Dermis microvascular lymphatic vessel endothelial cell (primary cell): ENCODE measurements at regions not wholly inside any gene's neighbourhood (a gene's known extent, or its start where the extent isn't known, plus 50 kb on each side); places are given as distances from the start of the nearest gene placed in this dataset.
"Not testable (repeated sequence)": the region's sequence is repeated elsewhere in the genome, so short reads cannot be mapped to it uniquely, and the experiment has no call there.

Experiments
- DNase-seq, 2 donors: peaks; one replicate each; pipeline versions ENCODE4 v3.0.0 to v3.0.0-alpha.2; 2010; ENCODE audit warnings: low read depth in 2 of 2

- DNase-seq, result peak in 1 of 2 donors; percentile 46
Observed at GRCh38 chr13:50631041-50631440, 212.5 kb downstream of the DLEU7 start.

GRCh38 chr13:50634339-50634738 lies 209.2 kb downstream of the DLEU7 start:
- no peak for DNase-seq

GRCh38 chr13:50635504-50635903 lies 208.0 kb downstream of the DLEU7 start:
- no peak for DNase-seq

GRCh38 chr13:50636007-50636704 lies 207.3 kb downstream of the DLEU7 start:
- DNase-seq, result no peak

GRCh38 chr13:50643060-50643459 lies 200.4 kb downstream of the DLEU7 start:
- DNase-seq, result no peak

GRCh38 chr13:50644081-50644871 lies 199.2 kb downstream of the DLEU7 start:
- DNase-seq, result no peak

- peak in 1 of 2 donors; percentile 17 for DNase-seq
Observed at GRCh38 chr13:50645092-50645491, 198.4 kb downstream of the DLEU7 start.

DNA sequence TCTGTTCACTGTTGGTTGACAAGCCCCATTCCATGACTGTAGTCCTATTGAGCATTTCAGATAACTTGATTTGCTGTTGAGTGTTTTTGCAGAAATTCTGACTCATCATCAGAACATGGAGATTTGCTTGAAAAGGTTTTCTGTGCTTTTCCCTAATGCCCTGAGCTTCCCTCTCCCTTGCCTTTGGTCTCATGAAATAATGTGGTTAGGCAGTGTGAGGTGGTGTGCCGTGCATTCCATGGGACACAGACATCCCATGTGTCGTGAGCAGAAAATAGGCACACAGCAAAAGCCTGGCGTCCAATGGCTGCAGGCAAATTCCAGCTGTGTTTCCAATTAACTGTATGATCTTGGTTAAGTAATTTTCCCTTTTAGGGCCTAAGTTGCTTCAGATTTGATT lies 197.4 kb downstream of the DLEU7 start:
- DNase-seq, result no peak

- DNase-seq, result no peak
Observed at GRCh38 chr13:50649211-50649610, 194.3 kb downstream of the DLEU7 start.

DNA sequence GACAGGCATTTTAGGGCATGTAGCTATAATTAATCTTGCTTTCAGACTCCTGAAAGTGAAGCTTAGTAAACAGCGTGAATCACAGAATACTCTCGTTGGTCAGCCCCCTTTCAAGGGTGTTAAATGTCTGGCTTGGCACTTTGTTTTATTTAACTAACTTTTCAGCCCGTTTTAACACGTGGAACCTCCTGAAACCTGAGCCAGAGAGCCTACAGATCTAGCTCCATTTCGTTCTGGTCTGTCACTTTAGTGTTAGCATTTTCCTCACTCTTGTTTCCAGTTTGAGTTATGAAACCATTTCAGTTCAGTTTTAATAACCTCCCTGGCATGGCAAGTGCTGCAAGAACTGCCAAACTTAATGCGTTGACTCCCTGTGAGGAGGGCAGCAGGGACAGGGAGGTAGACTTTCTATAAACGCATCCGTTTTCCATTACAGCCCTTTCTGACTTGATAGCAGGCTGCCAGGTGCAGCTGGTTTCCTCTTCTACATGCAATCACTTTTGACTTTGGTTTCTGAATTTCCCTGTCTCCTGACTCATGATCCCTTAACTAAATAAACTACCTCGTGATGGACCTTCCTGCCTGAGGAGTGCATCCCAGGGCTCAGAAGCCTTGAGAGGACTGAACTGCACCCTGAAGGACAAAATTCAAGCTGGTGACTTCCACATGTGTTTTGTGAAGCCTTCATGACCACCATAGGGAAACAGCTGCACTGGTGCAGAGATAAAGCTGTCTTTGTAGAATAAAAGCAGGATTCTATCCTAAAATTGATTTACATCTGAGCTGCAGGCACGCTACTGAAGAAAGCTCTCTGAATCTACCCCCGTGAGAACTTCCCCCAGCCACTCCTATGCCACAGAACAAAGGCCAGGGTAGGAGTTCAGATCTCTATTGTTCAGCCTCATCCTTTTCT lies 192.6 kb downstream of the DLEU7 start:
- peak; percentile 68 to 90 for DNase-seq

DNA sequence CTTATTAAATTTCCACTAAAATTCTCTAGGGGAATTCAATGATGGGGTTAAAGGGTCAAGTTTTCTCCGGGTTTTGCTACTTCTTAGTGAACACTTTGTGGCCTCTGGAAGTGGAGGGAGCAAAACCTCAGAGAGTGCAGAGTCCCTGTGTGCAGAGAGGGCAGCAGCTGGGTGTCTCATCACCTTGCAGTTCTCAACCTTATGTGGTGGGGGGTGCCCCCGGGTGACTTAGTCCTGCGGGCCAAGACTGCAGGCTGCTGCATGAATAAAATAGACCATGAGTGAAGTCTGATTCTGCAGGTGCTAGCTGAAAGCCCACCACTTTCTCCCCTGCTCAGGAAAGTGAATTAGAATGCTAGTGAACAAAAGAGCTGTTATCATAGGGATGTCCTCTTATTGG lies 191.6 kb downstream of the DLEU7 start:
- no peak for DNase-seq

- no peak for DNase-seq
Observed at GRCh38 chr13:50654331-50654730, 189.2 kb downstream of the DLEU7 start.

DNA sequence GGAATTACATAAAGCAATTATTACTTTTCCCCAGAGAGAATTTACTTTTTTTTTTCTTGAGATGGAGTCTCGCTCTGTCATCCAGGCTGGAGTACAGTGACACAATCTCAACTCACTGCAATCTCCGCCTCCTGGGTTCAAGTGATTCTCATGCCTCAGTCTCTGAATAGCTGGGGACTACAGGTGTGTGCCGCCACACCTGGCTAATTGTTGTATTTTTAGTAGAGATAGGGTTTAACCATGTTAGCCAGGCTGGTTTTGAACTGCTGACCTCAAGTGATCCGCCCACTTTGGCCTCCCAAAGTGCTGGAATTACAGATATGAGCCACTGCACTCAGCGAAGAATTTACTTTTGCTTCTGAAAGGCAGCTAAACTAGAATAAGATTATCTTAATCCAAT lies 181.6 kb downstream of the DLEU7 start:
- DNase-seq, result not testable (repeated sequence)

DNA sequence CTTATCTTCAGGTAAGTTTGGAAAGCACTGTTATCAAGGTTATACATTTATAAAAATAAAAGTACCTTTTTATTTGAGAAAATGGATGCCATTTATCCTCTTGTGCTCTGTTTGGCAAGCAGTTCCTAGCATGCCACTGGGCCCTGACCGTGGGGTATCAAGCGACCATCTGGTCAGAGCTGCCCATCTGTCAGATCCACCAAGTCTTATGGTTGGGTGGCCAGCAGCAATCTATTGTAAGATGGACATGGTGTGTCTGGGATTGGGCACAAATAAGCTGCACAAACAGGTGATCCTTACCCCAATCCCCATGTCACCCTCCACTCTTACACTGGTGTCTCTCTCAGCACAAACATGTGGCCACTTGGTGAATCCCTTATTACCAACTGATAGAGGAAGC lies 178.5 kb downstream of the DLEU7 start:
- DNase-seq, result no peak

DNA sequence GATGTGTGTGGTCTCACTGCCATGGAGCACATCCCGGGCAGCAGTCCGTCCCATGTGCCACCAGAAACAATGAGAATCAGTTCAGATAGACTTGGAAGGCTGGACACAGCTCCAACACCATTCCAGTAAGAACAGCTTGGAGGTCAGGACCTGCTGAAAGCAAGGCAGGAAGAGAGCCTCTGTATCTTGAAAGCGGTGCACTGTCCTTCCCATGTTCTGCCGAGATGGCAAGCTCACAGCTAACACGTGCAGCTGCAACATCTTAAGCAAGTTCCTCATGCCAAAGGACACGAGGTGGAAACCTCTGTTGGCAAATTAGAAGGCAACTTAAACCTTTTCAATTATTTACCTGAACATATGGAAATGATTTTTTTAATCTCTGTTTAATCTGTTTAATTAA lies 175.4 kb downstream of the DLEU7 start:
- DNase-seq, result no peak

DNA sequence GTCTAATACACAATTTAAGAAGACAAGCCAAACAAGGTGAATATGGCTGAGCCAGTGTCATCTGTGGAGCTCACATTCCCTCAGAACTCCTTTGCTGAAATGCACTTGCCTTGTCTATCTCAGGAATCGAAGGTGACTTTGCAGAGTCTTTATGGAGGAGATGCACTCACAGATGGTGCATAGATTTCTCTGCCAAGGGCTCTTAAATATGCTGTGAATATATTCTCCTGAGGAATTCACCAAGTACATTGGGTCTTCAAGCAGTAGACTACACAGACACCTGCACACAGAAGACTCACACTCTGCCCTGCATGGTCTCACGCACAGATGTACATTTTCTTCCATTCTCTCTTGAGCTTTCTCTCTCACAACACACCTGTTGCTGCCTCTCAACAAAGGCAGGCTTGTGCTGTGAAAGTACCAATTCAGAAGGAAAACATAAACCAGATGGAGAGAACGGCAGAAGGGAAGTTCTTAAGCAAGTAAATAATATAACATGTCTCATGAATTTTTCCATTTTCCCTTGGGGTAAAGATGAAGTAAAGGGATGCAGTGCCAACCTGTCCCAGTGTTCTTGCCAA lies 174.7 kb downstream of the DLEU7 start:
- no peak for DNase-seq

GRCh38 chr13:50670272-50670671 lies 173.2 kb downstream of the DLEU7 start:
- peak in 1 of 2 donors; percentile 30 for DNase-seq

GRCh38 chr13:50670847-50671496 lies 172.5 kb downstream of the DLEU7 start:
- DNase-seq, result peak; percentile 83 to 90

- no peak for DNase-seq
Observed at GRCh38 chr13:50671497-50671850, 172.0 kb downstream of the DLEU7 start.

- no peak for DNase-seq
Observed at GRCh38 chr13:50672025-50672424, 171.5 kb downstream of the DLEU7 start.

- no peak for DNase-seq
Observed at GRCh38 chr13:50675651-50676050, 167.8 kb downstream of the DLEU7 start.
